ENCODE measurements at regions not wholly inside any gene's neighbourhood (a gene's known extent, or its start where the extent isn't known, plus 50 kb on each side); places are given as distances from the start of the nearest gene placed in this dataset.

DNA sequence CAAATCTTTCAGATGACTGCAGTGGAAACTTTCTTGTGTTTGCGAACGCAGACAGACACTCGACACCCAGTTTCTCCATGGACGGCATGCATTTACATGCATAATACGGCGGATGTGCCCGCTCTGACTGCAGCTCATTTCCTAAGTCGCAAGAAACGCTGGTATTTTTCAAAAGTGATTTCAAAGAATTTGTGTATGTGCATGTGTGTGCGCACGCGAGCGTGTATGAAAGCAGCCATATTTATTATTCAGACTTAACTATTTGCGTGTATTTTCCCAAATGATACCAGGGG is 436.5 kb upstream of the MGMT start:
- no peak overlapping the region for H3K4me3 ChIP-seq (ENCODE audit: low read depth, poor library complexity, severe bottlenecking)
- intact Hi-C loops (cut with DNase I; ENCODE audit: low total_unique reads) = no loop called here
- TF ChIP-seq POLR2A (IDR thresholded peaks at IDR 0.05) = no peak
- TF ChIP-seq, protein P1, sequence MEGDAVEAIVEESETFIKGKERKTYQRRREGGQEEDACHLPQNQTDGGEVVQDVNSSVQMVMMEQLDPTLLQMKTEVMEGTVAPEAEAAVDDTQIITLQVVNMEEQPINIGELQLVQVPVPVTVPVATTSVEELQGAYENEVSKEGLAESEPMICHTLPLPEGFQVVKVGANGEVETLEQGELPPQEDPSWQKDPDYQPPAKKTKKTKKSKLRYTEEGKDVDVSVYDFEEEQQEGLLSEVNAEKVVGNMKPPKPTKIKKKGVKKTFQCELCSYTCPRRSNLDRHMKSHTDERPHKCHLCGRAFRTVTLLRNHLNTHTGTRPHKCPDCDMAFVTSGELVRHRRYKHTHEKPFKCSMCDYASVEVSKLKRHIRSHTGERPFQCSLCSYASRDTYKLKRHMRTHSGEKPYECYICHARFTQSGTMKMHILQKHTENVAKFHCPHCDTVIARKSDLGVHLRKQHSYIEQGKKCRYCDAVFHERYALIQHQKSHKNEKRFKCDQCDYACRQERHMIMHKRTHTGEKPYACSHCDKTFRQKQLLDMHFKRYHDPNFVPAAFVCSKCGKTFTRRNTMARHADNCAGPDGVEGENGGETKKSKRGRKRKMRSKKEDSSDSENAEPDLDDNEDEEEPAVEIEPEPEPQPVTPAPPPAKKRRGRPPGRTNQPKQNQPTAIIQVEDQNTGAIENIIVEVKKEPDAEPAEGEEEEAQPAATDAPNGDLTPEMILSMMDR (IDR thresholded peaks at IDR 0.05) = no peak
- DNase-seq (ENCODE audit: low spot score in 2 of 2) = no peak
- 89 to 91% methylated on average over 14 of the region's 14 CpGs for WGBS, 2 donors

DNA sequence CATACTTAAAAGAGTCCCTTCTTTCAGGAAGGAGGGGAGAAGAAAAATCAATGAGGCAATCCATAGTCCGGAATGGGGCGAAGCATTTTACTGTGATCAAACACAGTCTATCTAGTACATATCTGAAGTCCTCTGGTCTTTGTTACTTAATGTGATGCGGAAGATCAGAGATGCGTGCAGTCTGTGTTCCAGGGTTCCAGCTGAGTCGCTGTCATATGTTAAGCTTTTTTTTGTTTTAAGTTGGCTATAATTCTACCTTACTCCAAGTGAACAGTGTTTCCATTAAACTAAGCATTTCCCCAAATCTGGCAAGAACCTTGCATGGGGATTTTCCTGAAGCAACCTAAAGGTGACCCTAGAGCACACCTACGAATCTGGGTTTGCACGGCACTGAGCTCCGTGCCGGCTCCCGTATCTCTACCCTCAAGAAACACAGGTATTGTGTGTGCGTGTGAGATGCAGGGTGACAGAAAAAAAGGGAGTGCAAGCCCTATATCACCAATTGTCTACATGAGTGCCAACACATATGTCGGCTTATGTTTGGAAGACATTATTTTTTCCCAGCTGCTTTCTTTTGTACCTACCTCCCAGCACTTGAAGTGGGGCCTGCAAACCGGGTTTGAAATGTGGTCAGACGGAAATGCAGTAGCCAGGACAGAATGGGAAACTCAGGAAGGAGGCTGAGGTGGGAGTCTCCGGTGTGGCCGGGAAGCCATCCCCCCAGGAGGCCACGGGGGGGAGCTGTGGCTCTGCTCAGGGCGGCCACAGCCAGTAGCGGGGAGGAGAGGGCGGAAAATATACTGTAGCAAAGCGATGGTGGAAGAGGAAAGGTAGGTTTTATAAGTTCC is 435.8 kb upstream of the MGMT start:
- TF ChIP-seq POLR2A (IDR thresholded peaks at IDR 0.05) = no peak
- TF ChIP-seq, protein P1 (IDR thresholded peaks at IDR 0.05) = peak in 1 of 3 donors; percentile 53
- H3K4me3 ChIP-seq (ENCODE audit: low read depth, poor library complexity, severe bottlenecking) = no peak overlapping the region
- no peak for DNase-seq (ENCODE audit: low spot score in 2 of 2)
- intact Hi-C loops (cut with DNase I; ENCODE audit: low total_unique reads) = no loop called here
- WGBS, 2 donors = 38 to 40% methylated on average over 21 of the region's 21 CpGs

GRCh38 chr10:129031844-129032150 is 435.2 kb upstream of the MGMT start:
- intact Hi-C loops (cut with DNase I; ENCODE audit: low total_unique reads) = no loop called here
- 6 to 13% methylated on average over 2 of the region's 2 CpGs for WGBS, 2 donors
- no peak for TF ChIP-seq POLR2A (IDR thresholded peaks at IDR 0.05)
- TF ChIP-seq, protein P1 (IDR thresholded peaks at IDR 0.05) = peak in 1 of 3 donors; percentile 3
- no peak overlapping the region for H3K4me3 ChIP-seq (ENCODE audit: low read depth, poor library complexity, severe bottlenecking)
- no peak for DNase-seq (ENCODE audit: low spot score in 2 of 2)

DNA sequence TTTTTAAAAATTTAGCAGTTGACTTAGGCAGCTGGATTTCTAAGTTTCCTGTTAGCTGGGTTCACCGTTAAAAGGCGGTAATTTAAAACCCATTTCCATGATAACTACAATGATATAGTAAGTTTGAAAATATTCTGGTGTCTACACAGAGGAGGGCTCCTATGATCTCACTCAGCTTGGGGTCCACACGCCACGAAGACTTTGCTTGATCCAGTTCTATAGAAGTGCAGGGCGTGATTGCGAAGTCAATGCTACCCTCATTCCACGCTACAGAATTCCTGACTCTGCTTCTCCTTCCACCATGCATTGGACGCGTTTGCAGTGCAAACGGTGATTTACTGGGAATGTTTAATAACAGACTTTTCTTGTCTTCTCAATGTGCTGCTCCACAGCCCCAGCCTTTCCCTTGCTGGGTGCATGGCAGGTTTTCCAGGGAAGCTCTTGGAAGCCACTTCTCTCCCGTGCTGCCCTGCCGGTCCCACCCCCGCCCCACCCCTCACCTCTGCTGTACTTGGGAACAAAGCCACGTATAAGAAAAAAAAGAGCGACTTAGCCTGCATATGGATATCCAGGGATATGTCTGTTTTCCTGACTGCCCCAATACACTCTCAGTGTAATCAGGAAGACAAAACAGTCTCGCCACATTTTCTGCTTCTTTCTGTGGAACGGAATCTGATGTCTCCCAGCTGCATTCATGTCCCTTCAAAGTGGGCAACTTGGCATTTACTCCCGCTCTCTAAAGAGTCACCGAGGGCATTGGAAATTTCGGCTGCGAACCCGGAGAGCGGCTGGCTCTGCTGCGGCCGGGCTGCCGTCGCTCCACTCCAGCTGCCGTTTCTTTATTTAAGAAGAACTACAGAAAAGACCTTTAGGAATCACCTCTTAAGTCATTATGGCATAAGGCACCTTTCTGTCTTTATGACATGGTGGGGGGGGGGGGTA is 434.4 kb upstream of the MGMT start:
- 73 to 76% methylated on average over 28 of the region's 28 CpGs for WGBS, 2 donors
- no peak overlapping the region for H3K4me3 ChIP-seq (ENCODE audit: low read depth, poor library complexity, severe bottlenecking)
- no peak for DNase-seq (ENCODE audit: low spot score in 2 of 2)
- intact Hi-C loops (cut with DNase I; ENCODE audit: low total_unique reads) = no loop called here
- TF ChIP-seq POLR2A (IDR thresholded peaks at IDR 0.05) = no peak
- TF ChIP-seq, protein P1 (IDR thresholded peaks at IDR 0.05) = no peak

DNA sequence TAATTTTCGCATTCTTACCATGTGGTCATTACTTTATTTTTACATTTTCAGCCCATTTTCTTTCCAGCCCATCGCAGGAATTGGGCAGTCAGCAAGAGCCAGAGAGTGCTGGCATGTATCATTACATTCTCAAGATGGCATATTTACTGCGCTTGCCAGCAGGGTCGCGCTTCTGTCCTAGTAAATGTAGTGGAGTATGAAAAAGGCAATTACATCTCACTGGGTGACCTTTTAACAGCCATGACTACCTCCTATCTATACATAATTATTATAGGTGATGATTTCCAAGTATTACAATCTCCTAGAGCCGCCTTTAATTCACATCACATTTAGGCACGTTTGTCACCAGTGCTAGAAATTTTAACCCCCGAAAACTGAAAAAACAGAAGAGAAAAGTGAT is 433.7 kb upstream of the MGMT start:
- intact Hi-C loops (cut with DNase I; ENCODE audit: low total_unique reads) = no loop called here
- 76 to 78% methylated on average over 8 of the region's 8 CpGs for WGBS, 2 donors
- no peak for TF ChIP-seq POLR2A (IDR thresholded peaks at IDR 0.05)
- TF ChIP-seq, protein P1 (IDR thresholded peaks at IDR 0.05) = no peak
- DNase-seq (ENCODE audit: low spot score in 2 of 2) = no peak
- H3K4me3 ChIP-seq (ENCODE audit: low read depth, poor library complexity, severe bottlenecking) = no peak overlapping the region

All from lower leg skin (tissue), 4 donors.